NOMO-1 treated with DMSO at 0.1 percent for 48 hours (cell line): ENCODE measurements at regions not wholly inside any gene's neighbourhood (a gene's known extent, or its start where the extent isn't known, plus 50 kb on each side); places are given as distances from the start of the nearest gene placed in this dataset.
"Not testable (repeated sequence)": the region's sequence is repeated elsewhere in the genome, so short reads cannot be mapped to it uniquely, and the experiment has no call there.

Experiments
- DNase-seq: peaks from one replicate; lab custom pipeline; 2025; ENCODE audit not compliant: unreplicated experiment; lab: John Stamatoyannopoulos, UW

GRCh38 chr18:28267878-28268625 lies 91.1 kb upstream of the CDH2 start:
- DNase-seq = no peak

DNA sequence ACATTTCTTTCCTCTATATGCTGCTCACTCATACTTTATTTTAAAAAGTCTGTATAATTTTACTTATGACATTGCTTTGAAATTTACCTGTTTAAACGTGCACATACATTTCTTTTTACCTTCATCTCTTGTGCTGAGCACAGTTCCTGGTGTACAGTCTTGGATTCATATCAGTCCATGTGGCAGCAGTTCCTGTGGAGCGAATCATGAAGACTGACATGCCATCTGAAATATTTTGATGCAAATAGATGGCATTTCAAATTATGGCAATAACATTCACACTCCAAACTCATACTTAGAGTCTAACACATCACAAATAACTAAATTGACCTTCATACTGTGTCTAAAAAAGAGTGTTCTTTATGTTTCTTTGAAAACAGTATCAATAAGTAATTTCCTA lies 90.3 kb upstream of the CDH2 start:
- no peak for DNase-seq

DNA sequence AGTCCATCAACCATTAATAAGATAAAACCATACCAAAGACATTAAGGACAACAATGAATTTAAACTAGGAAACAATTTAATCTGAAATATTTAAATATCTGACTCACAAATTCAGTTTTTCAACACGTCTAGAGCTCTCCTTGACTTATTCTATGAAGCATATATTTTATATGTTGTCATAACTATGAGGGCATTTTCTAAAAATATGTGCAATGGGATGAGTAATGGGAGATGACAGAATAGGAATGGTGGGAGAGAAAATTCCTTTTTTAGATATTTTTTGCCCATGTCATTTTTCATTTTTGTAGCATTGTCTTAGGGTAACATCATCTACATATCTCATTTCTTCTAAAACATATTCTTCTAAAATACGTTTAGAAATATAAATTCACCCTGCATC lies 79.2 kb upstream of the CDH2 start:
- DNase-seq = no peak

GRCh38 chr18:28248653-28249052 lies 71.7 kb upstream of the CDH2 start:
- DNase-seq = no peak

DNA sequence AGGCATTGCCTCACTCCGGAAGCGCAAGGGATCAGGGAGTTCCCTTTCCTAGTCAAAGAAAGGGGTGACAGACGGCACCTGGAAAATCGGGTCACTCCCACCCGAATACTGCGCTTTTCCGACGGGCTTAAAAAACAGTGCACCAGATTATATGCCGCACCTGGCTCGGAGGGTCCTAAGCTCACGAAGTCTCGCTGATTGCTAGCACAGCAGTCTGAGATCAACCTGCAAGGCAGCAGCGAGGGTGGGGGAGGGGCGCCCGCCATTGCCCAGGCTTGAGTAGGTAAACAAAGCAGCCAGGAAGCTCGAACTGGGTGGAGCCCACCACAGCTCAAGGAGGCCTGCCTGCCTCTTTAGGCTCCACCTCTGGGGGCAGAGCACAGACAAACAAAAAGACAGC lies 63.7 kb upstream of the CDH2 start:
- DNase-seq = not testable (repeated sequence)

- DNase-seq = no peak
These were observed 59.6 kb upstream of the CDH2 start for GRCh38 chr18:28236487-28236886.
